Islet of Langerhans (tissue), 1 donor: ENCODE measurements at regions not wholly inside any gene's neighbourhood (a gene's known extent, or its start where the extent isn't known, plus 50 kb on each side); places are given as distances from the start of the nearest gene placed in this dataset.

ENCODE experiments used
- FAIRE-seq: peaks from one replicate; lab custom pipeline; 2011; peaks lifted over from hg19 to GRCh38; lab: Jason Lieb, UNC

- no peak for FAIRE-seq
Measured at GRCh38 chr12:82149045-82149444, 209.1 kb downstream of the CCDC59 start.

- FAIRE-seq, result no peak
Measured at GRCh38 chr12:82146740-82147139, 211.4 kb downstream of the CCDC59 start.

GRCh38 chr12:82144505-82144904 lies 213.7 kb downstream of the CCDC59 start:
- FAIRE-seq, result no peak

GRCh38 chr12:82132390-82132789 lies 225.8 kb downstream of the CCDC59 start:
- FAIRE-seq, result no peak

GRCh38 chr12:82130762-82131161 lies 227.4 kb downstream of the CCDC59 start:
- no peak for FAIRE-seq

GRCh38 chr12:82124711-82125380 lies 233.3 kb downstream of the CCDC59 start:
- no peak for FAIRE-seq

GRCh38 chr12:82121545-82121944 lies 236.6 kb downstream of the CCDC59 start:
- no peak for FAIRE-seq

GRCh38 chr12:82120901-82121300 lies 237.3 kb downstream of the CCDC59 start:
- no peak for FAIRE-seq

GRCh38 chr12:82109243-82109642 lies 248.9 kb downstream of the CCDC59 start:
- FAIRE-seq, result no peak

GRCh38 chr12:82108615-82109014 lies 249.6 kb downstream of the CCDC59 start:
- no peak for FAIRE-seq

GRCh38 chr12:82099216-82099615 lies 259.0 kb downstream of the CCDC59 start:
- FAIRE-seq, result no peak

GRCh38 chr12:82097877-82098276 lies 260.3 kb downstream of the CCDC59 start:
- no peak for FAIRE-seq

- no peak for FAIRE-seq
Measured at GRCh38 chr12:82097438-82097837, 260.7 kb downstream of the CCDC59 start.

GRCh38 chr12:82090165-82090564 lies 268.0 kb downstream of the CCDC59 start:
- FAIRE-seq, result peak; percentile 38

- no peak for FAIRE-seq
Measured at GRCh38 chr12:82089369-82090121, 268.6 kb downstream of the CCDC59 start.

- FAIRE-seq, result no peak
Measured at GRCh38 chr12:82082501-82082900, 275.7 kb downstream of the CCDC59 start.

- FAIRE-seq, result no peak
Measured at GRCh38 chr12:82069931-82070514, 288.2 kb downstream of the CCDC59 start.

GRCh38 chr12:82058197-82058596 lies 299.0 kb upstream of the PPFIA2 start:
- FAIRE-seq, result no peak

GRCh38 chr12:82057770-82058169 lies 298.6 kb upstream of the PPFIA2 start:
- FAIRE-seq, result no peak

- FAIRE-seq, result no peak
Measured at GRCh38 chr12:82055391-82055790, 296.2 kb upstream of the PPFIA2 start.

- no peak for FAIRE-seq
Measured at GRCh38 chr12:82054566-82054965, 295.4 kb upstream of the PPFIA2 start.

- FAIRE-seq, result no peak
Measured at GRCh38 chr12:82047446-82047845, 288.3 kb upstream of the PPFIA2 start.

GRCh38 chr12:82040987-82041743 lies 282.0 kb upstream of the PPFIA2 start:
- no peak for FAIRE-seq
